Neural progenitor cell (in vitro differentiated cells): ENCODE measurements at regions not wholly inside any gene's neighbourhood (a gene's known extent, or its start where the extent isn't known, plus 50 kb on each side); places are given as distances from the start of the nearest gene placed in this dataset.

ENCODE experiments used
- DNase-seq: peaks from one replicate; pipeline ENCODE4 v3.0.0-alpha.2; 2016; ENCODE audit warnings: low spot score
- H2AFZ ChIP-seq: fragments of 200-600 bp; sonication (generic); replicated peaks from 2 replicates; pipeline ENCODE4 v1.6.1; 2016; ENCODE audit warnings: antibody characterized with exemption
- H3F3A ChIP-seq: fragments of 200-600 bp; sonication (generic); 2 replicates; pipeline ENCODE4 v1.6.1; 2016; ENCODE audit warnings: antibody characterized with exemption, low read depth
- H3K27ac ChIP-seq: fragments of 200-600 bp; sonication (generic); 2 replicates; pipeline ENCODE4 v1.5.1; 2016; ENCODE audit warnings: mild to moderate bottlenecking
- H3K27me3 ChIP-seq: fragments of 200-600 bp; sonication (generic); 2 replicates; pipeline ENCODE4 v1.6.1; 2016; ENCODE audit warnings: mild to moderate bottlenecking, moderate library complexity
- H3K36me3 ChIP-seq: fragments of 200-600 bp; sonication (generic); 2 replicates; pipeline ENCODE4 v1.5.1; 2016
- H3K4me1 ChIP-seq: fragments of 200-600 bp; sonication (generic); 2 replicates; pipeline ENCODE4 v1.6.1; 2016; ENCODE audit warnings: mixed run types
- H3K4me2 ChIP-seq: fragments of 200-600 bp; sonication (generic); 2 replicates; pipeline ENCODE4 v1.6.1; 2016
- H3K4me3 ChIP-seq: fragments of 200-600 bp; sonication (generic); 2 replicates; pipeline ENCODE4 v1.5.1; 2016
- H3K79me2 ChIP-seq: fragments of 200-600 bp; sonication (generic); 2 replicates; pipeline ENCODE4 v1.6.1; 2016; ENCODE audit warnings: low read depth
- H3K9ac ChIP-seq: fragments of 200-600 bp; sonication (generic); 2 replicates; pipeline ENCODE4 v1.6.1; 2016
- H3K9me3 ChIP-seq: fragments of 200-600 bp; sonication (generic); 2 replicates; pipeline ENCODE4 v1.5.1; 2016; ENCODE audit warnings: low read depth
- H4K20me1 ChIP-seq: fragments of 200-600 bp; sonication (generic); 2 replicates; pipeline ENCODE4 v1.6.1; 2016; ENCODE audit warnings: low read depth
- H3K27ac Mint-ChIP-seq: 3 replicates; pipeline ENCODE4 v1.8.0; 2021; ENCODE audit warnings: mixed read lengths
- H3K27me3 Mint-ChIP-seq: 2 replicates; pipeline ENCODE4 v1.8.0; 2022; ENCODE audit warnings: low read depth, mild to moderate bottlenecking, inconsistent platforms, moderate library complexity, mixed read lengths; ENCODE audit not compliant: insufficient read depth
- H3K36me3 Mint-ChIP-seq: 3 replicates; pipeline ENCODE4 v1.8.0; 2021; ENCODE audit warnings: mixed read lengths
- H3K4me1 Mint-ChIP-seq: 3 replicates; pipeline ENCODE4 v1.8.0; 2021; ENCODE audit warnings: mixed read lengths
- H3K4me3 Mint-ChIP-seq: 3 replicates; pipeline ENCODE4 v1.8.0; 2021; ENCODE audit warnings: mild to moderate bottlenecking, moderate library complexity, mixed read lengths
- H3K9me3 Mint-ChIP-seq: 3 replicates; pipeline ENCODE4 v1.8.0; 2020; ENCODE audit warnings: mixed read lengths
- CTCF ChIP-seq: fragments of 200-600 bp; sonication (generic); IDR thresholded peaks from 2 replicates; pipeline ENCODE4 v1.5.1; 2017; ENCODE audit warnings: antibody characterized with exemption, mild to moderate bottlenecking
- EZH2 ChIP-seq: fragments of 200-600 bp; sonication (generic); IDR thresholded peaks from 2 replicates; pipeline ENCODE4 v1.6.1; 2017; ENCODE audit warnings: antibody characterized with exemption, mild to moderate bottlenecking, moderate library complexity
- EZH2phosphoT487 ChIP-seq: fragments of 200-600 bp; sonication (generic); IDR thresholded peaks from 2 replicates; pipeline ENCODE4 v1.6.1; 2017; ENCODE audit warnings: antibody characterized with exemption

GRCh38 chr6:80939898-80940297, 812.6 kb downstream of the TENT5A start:
- Histone ChIP-seq H3K36me3 (no peaks in the 10 kb centered on the region), H3K4me1 (no peaks in the 10 kb centered on the region), H3K4me2 (no peak overlapping the region), H3K27ac (no peak overlapping the region), H3K27me3 (no peaks in the 10 kb centered on the region), H3F3A (no peaks in the 10 kb centered on the region), H3K79me2 (no peaks in the 10 kb centered on the region), H4K20me1 (no peaks in the 10 kb centered on the region), H3K4me3 (no peak overlapping the region), H2AFZ (no peak overlapping the region), H3K9me3 (no peaks in the 10 kb centered on the region), H3K9ac (no peak overlapping the region)
- no peak overlapping the region for H3K27ac Mint-ChIP-seq
- no peaks in the 10 kb centered on the region for H3K4me1 Mint-ChIP-seq
- TF ChIP-seq EZH2: no peak
- no peak for TF ChIP-seq CTCF
- no peak for TF ChIP-seq EZH2phosphoT487
- no peak for DNase-seq
- H3K4me3 Mint-ChIP-seq: no peak overlapping the region
- peaks cover 17% of the 10 kb centered on the region for H3K9me3 Mint-ChIP-seq
- no peaks in the 10 kb centered on the region for H3K27me3 Mint-ChIP-seq
- H3K36me3 Mint-ChIP-seq: no peaks in the 10 kb centered on the region

GRCh38 chr6:80939480-80939879, 813.0 kb downstream of the TENT5A start:
- H3K79me2 ChIP-seq: no peaks in the 10 kb centered on the region
- no peaks in the 10 kb centered on the region for H3K27me3 ChIP-seq
- no peaks in the 10 kb centered on the region for H4K20me1 ChIP-seq
- H3K4me3 ChIP-seq: no peak overlapping the region
- no peaks in the 10 kb centered on the region for H3K9me3 ChIP-seq
- no peak overlapping the region for H3K9ac ChIP-seq
- no peak overlapping the region for H3K4me3 Mint-ChIP-seq
- no peaks in the 10 kb centered on the region for H3F3A ChIP-seq
- H3K27ac ChIP-seq: no peak overlapping the region
- no peaks in the 10 kb centered on the region for H3K27me3 Mint-ChIP-seq
- H3K36me3 ChIP-seq: no peaks in the 10 kb centered on the region
- TF ChIP-seq CTCF: no peak
- TF ChIP-seq EZH2phosphoT487: no peak
- no peak for TF ChIP-seq EZH2
- H3K27ac Mint-ChIP-seq: no peak overlapping the region
- no peak for DNase-seq
- H3K4me1 ChIP-seq: no peaks in the 10 kb centered on the region
- no peak overlapping the region for H2AFZ ChIP-seq
- H3K4me1 Mint-ChIP-seq: no peaks in the 10 kb centered on the region
- no peak overlapping the region for H3K4me2 ChIP-seq
- no peaks in the 10 kb centered on the region for H3K36me3 Mint-ChIP-seq
- H3K9me3 Mint-ChIP-seq: peaks cover 17% of the 10 kb centered on the region

- Histone ChIP-seq H3K4me1 (no peaks in the 10 kb centered on the region), H4K20me1 (no peaks in the 10 kb centered on the region), H3K36me3 (no peaks in the 10 kb centered on the region), H3K27me3 (no peaks in the 10 kb centered on the region), H3K4me3 (no peak overlapping the region), H3K79me2 (no peaks in the 10 kb centered on the region), H3F3A (no peaks in the 10 kb centered on the region), H2AFZ (no peak overlapping the region), H3K9me3 (no peaks in the 10 kb centered on the region), H3K27ac (no peak overlapping the region), H3K4me2 (no peak overlapping the region), H3K9ac (no peak overlapping the region)
- Mint-ChIP-seq H3K36me3 (no peaks in the 10 kb centered on the region), H3K4me1 (no peaks in the 10 kb centered on the region), H3K27ac (no peak overlapping the region), H3K9me3 (peaks cover 21% of the 10 kb centered on the region), H3K27me3 (no peaks in the 10 kb centered on the region), H3K4me3 (no peak overlapping the region)
- DNase-seq: no peak
- TF ChIP-seq EZH2phosphoT487 (no peak), EZH2 (no peak), CTCF (no peak)
Observed at GRCh38 chr6:80938131-80938530, 814.4 kb downstream of the TENT5A start.

GRCh38 chr6:80932359-80932758, 820.1 kb downstream of the TENT5A start:
- Histone ChIP-seq H3K27ac (no peak overlapping the region), H3K79me2 (no peaks in the 10 kb centered on the region), H3K36me3 (no peaks in the 10 kb centered on the region), H4K20me1 (no peaks in the 10 kb centered on the region), H2AFZ (no peak overlapping the region), H3K4me3 (no peak overlapping the region), H3F3A (no peaks in the 10 kb centered on the region), H3K4me2 (no peak overlapping the region), H3K27me3 (no peaks in the 10 kb centered on the region), H3K9ac (no peak overlapping the region), H3K9me3 (no peaks in the 10 kb centered on the region), H3K4me1 (no peaks in the 10 kb centered on the region)
- Mint-ChIP-seq H3K36me3 (no peaks in the 10 kb centered on the region), H3K4me1 (no peaks in the 10 kb centered on the region), H3K27ac (no peak overlapping the region), H3K4me3 (no peak overlapping the region), H3K27me3 (no peaks in the 10 kb centered on the region), H3K9me3 (peaks cover 26% of the 10 kb centered on the region)
- no peak for DNase-seq
- no peak for TF ChIP-seq EZH2
- no peak for TF ChIP-seq EZH2phosphoT487
- TF ChIP-seq CTCF: no peak
